SU-DHL-6 (cell line): ENCODE measurements at regions not wholly inside any gene's neighbourhood (a gene's known extent, or its start where the extent isn't known, plus 50 kb on each side); places are given as distances from the start of the nearest gene placed in this dataset.
"Not testable (repeated sequence)": the region's sequence is repeated elsewhere in the genome, so short reads cannot be mapped to it uniquely, and the experiment has no call there.

Experiments used
- H2AFZ ChIP-seq: fragments of 200-600 bp; sonication (generic); 2 replicates; pipeline ENCODE4 v1.6.1; 2014; ENCODE audit warnings: low read depth, mild to moderate bottlenecking, moderate library complexity, mixed read lengths, antibody characterized with exemption, low read length; ENCODE audit not compliant: severe bottlenecking
- H3F3A ChIP-seq: fragments of 200-600 bp; shearing (Covaris generic); 2 replicates; pipeline ENCODE4 v1.6.0; 2016; ENCODE audit warnings: antibody characterized with exemption, mild to moderate bottlenecking; ENCODE audit not compliant: insufficient read depth
- H3K27ac ChIP-seq: fragments of 200-600 bp; sonication (generic); 2 replicates; pipeline ENCODE4 v1.5.1; 2016; ENCODE audit warnings: low read depth, mild to moderate bottlenecking, low read length, moderate library complexity, mixed read lengths
- H3K27me3 ChIP-seq: fragments of 200-600 bp; sonication (generic), shearing (Covaris generic); 2 replicates; pipeline ENCODE4 v1.6.0; 2014; ENCODE audit warnings: mild to moderate bottlenecking, low read length
- H3K36me3 ChIP-seq: fragments of 200-600 bp; sonication (generic); 2 replicates; pipeline ENCODE4 v1.6.1; 2014; ENCODE audit warnings: mild to moderate bottlenecking, low read length, mixed read lengths
- H3K4me2 ChIP-seq: fragments of 300-600, 200-600 bp; shearing (Covaris generic), sonication (generic); 2 replicates; pipeline ENCODE4 v1.6.0; 2014; ENCODE audit warnings: low read length, low read depth, mild to moderate bottlenecking; ENCODE audit not compliant: poor library complexity, severe bottlenecking
- H3K4me3 ChIP-seq: fragments of 200-600 bp; sonication (generic); 2 replicates; pipeline ENCODE4 v1.5.1; 2014; ENCODE audit warnings: antibody characterized with exemption, low read length, mild to moderate bottlenecking, mixed read lengths; ENCODE audit not compliant: insufficient read depth, poor library complexity, severe bottlenecking
- H3K79me2 ChIP-seq: fragments of 200-600 bp; sonication (generic); 2 replicates; pipeline ENCODE4 v1.6.1; 2014; ENCODE audit warnings: mild to moderate bottlenecking, low read length, moderate library complexity; ENCODE audit not compliant: insufficient read depth
- H3K9ac ChIP-seq: fragments of 200-600 bp; sonication (generic); 2 replicates; pipeline ENCODE4 v1.7.0; 2014; ENCODE audit warnings: mild to moderate bottlenecking, low read length
- H3K9me2 ChIP-seq: fragments of 200-600 bp; sonication (generic); replicated peaks from 2 replicates; pipeline ENCODE4 v1.6.1; 2014; ENCODE audit warnings: low read length; ENCODE audit not compliant: insufficient read depth
- H3K9me3 ChIP-seq: fragments of 200-600 bp; sonication (generic); 2 replicates; pipeline ENCODE4 v1.6.1; 2014; ENCODE audit warnings: low read length, mixed read lengths; ENCODE audit not compliant: insufficient read depth
- H4K20me1 ChIP-seq: fragments of 200-600 bp; sonication (generic); 2 replicates; pipeline ENCODE4 v1.6.1; 2014; ENCODE audit warnings: low read depth, mild to moderate bottlenecking, antibody characterized with exemption, low read length, moderate library complexity, mixed read lengths
- EZH2phosphoT487 ChIP-seq: fragments of 200-600 bp; sonication (generic), shearing (Covaris generic); conservative IDR thresholded peaks from 2 replicates; pipeline ENCODE4 v1.6.1; 2018; ENCODE audit warnings: mild to moderate bottlenecking, antibody characterized with exemption, low read length, moderate library complexity, mixed read lengths
- TF ChIP-seq, protein P1 (sequence below): fragments of 200-600 bp; sonication (generic); IDR thresholded peaks from one replicate; pipeline ENCODE4 v1.5.1; 2017; ENCODE audit warnings: antibody characterized with exemption, mild to moderate bottlenecking, low read length, moderate library complexity; ENCODE audit not compliant: insufficient read depth, poor library complexity, severe bottlenecking

- no peak overlapping the region for H2AFZ ChIP-seq
- H3K27ac ChIP-seq: no peak overlapping the region
These were observed 197.0 kb upstream of the SEMA6A start for GRCh38 chr5:116771466-116772151.

DNA sequence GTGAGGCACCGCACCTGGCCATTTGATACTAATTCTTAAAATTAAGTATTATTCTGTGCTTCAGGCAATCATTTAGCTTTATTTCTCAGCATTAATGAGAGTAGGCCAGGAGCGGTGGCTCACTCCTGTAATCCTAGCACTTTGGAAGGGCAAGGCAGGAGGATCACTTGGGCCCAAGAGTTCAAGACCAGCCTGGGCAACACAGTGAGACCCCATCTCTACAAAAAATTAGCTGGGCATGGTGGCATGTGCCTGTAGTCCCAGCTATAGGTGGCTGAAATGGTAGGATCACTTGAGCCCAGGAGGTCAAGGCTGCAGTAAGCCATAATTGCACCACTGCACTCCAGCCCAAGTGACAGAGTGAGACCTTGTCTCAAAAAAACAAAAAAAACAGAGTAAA is 195.3 kb upstream of the SEMA6A start:
- H3K4me3 ChIP-seq, H3K4me2 ChIP-seq, H2AFZ ChIP-seq, H3K9me3 ChIP-seq, H3K36me3 ChIP-seq, H4K20me1 ChIP-seq, H3K9me2 ChIP-seq, H3K27me3 ChIP-seq, H3F3A ChIP-seq, H3K79me2 ChIP-seq, H3K9ac ChIP-seq, H3K27ac ChIP-seq: not testable (repeated sequence)

More at GRCh38 chr5:116771466-116772151, 197.0 kb upstream of the SEMA6A start:
- Histone ChIP-seq H3K36me3 (no peaks in the 10 kb centered on the region), H3K27me3 (no peaks in the 10 kb centered on the region), H3K4me3 (no peak overlapping the region), H3K4me2 (no peak overlapping the region), H3K9ac (no peak overlapping the region), H3K9me2 (no peaks in the 10 kb centered on the region), H4K20me1 (no peaks in the 10 kb centered on the region), H3K9me3 (no peaks in the 10 kb centered on the region), H3F3A (no peaks in the 10 kb centered on the region), H3K79me2 (no peaks in the 10 kb centered on the region)
- TF ChIP-seq, protein P1, sequence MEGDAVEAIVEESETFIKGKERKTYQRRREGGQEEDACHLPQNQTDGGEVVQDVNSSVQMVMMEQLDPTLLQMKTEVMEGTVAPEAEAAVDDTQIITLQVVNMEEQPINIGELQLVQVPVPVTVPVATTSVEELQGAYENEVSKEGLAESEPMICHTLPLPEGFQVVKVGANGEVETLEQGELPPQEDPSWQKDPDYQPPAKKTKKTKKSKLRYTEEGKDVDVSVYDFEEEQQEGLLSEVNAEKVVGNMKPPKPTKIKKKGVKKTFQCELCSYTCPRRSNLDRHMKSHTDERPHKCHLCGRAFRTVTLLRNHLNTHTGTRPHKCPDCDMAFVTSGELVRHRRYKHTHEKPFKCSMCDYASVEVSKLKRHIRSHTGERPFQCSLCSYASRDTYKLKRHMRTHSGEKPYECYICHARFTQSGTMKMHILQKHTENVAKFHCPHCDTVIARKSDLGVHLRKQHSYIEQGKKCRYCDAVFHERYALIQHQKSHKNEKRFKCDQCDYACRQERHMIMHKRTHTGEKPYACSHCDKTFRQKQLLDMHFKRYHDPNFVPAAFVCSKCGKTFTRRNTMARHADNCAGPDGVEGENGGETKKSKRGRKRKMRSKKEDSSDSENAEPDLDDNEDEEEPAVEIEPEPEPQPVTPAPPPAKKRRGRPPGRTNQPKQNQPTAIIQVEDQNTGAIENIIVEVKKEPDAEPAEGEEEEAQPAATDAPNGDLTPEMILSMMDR: no peak
- no peak for TF ChIP-seq EZH2phosphoT487

GRCh38 chr5:116769470-116769869 is 194.8 kb upstream of the SEMA6A start:
- no peak overlapping the region for H2AFZ ChIP-seq
- H3K4me3 ChIP-seq: no peak overlapping the region
- H3F3A ChIP-seq: no peaks in the 10 kb centered on the region
- no peak overlapping the region for H3K4me2 ChIP-seq
- H4K20me1 ChIP-seq: no peaks in the 10 kb centered on the region
- no peaks in the 10 kb centered on the region for H3K9me2 ChIP-seq
- TF ChIP-seq, protein P1: no peak
- TF ChIP-seq EZH2phosphoT487: no peak
- no peaks in the 10 kb centered on the region for H3K79me2 ChIP-seq
- H3K27me3 ChIP-seq: no peaks in the 10 kb centered on the region
- H3K9me3 ChIP-seq: no peaks in the 10 kb centered on the region
- H3K27ac ChIP-seq: no peak overlapping the region
- no peaks in the 10 kb centered on the region for H3K36me3 ChIP-seq
- H3K9ac ChIP-seq: no peak overlapping the region

DNA sequence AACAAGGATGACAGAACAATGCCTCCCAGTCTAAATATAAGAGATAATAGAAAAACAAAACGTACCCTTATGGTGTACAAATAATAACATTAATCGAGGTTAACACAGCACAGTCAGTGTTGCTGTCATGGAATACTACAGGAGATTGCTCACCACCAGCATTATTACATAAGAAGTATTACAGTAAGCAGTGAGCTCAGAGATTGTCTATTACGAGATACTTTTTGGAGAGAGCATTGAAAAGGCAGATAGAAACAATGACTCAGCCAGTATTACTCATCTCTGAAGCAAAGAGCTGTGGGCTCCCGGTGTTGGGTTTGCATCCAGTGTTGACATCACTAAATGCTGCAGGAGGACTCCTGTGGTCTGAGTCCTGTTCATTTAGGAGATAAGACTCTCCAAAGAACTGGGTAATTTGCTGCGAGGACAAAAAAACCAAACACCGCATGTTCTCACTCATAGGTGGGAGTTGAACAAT is 191.9 kb upstream of the SEMA6A start:
- Histone ChIP-seq H3K4me3 (no peak overlapping the region), H3K27ac (no peak overlapping the region), H3K9me2 (no peaks in the 10 kb centered on the region), H2AFZ (no peak overlapping the region), H3K9ac (no peak overlapping the region), H3K9me3 (no peaks in the 10 kb centered on the region), H3F3A (no peaks in the 10 kb centered on the region), H4K20me1 (no peaks in the 10 kb centered on the region), H3K36me3 (no peaks in the 10 kb centered on the region), H3K27me3 (no peaks in the 10 kb centered on the region), H3K79me2 (no peaks in the 10 kb centered on the region), H3K4me2 (no peak overlapping the region)
- TF ChIP-seq, protein P1: no peak
- TF ChIP-seq EZH2phosphoT487: no peak
